ENCODE measurements at regions not wholly inside any gene's neighbourhood (a gene's known extent, or its start where the extent isn't known, plus 50 kb on each side); places are given as distances from the start of the nearest gene placed in this dataset.

DNA sequence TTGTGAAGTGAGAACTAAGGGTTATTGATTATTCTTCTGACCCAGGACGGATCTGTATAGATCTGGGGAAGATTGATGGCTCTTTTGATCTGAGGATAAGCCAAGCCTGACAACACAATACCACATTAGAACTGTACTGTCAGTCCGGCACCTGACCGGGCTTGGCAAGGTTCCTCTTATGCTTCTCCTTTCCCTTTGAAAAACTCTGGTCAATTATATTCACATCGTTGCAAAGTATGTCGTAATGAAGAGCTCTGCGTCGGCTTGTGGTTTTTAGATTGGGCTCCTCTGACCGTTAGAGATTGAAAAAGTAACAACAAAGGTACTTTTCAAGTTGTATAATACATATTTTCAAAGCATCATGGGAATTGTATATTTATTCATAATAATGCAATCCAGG lies 389.8 kb downstream of the NR2F2 start:
- Histone ChIP-seq H3K79me2 (no peaks in the 10 kb centered on the region), H3K27me3 (no peaks in the 10 kb centered on the region), H4K20me1 (ENCODE audit: insufficient read depth, poor library complexity, severe bottlenecking) (no peaks in the 10 kb centered on the region), H3K4me2 (no peak overlapping the region), H3K4me1 (ENCODE audit: insufficient read depth) (no peaks in the 10 kb centered on the region), H3K27ac (no peak overlapping the region), H3K9me3 (ENCODE audit: low read depth) (no peaks in the 10 kb centered on the region), H3K36me3 (replicated peaks; ENCODE audit: insufficient read depth, low read depth) (no peaks in the 10 kb centered on the region), H3K4me3 (no peak overlapping the region), H2AFZ (no peak overlapping the region), H3K9me2 (replicated peaks; ENCODE audit: insufficient read depth) (no peaks in the 10 kb centered on the region)
- TF ChIP-seq EZH2phosphoT487 (IDR thresholded peaks at IDR 0.05; ENCODE audit: low read depth, severe bottlenecking, unreplicated experiment) (no peak), EZH2 (IDR thresholded peaks at IDR 0.05; ENCODE audit: borderline replicate concordance) (no peak)
- TF ChIP-seq, protein P1, sequence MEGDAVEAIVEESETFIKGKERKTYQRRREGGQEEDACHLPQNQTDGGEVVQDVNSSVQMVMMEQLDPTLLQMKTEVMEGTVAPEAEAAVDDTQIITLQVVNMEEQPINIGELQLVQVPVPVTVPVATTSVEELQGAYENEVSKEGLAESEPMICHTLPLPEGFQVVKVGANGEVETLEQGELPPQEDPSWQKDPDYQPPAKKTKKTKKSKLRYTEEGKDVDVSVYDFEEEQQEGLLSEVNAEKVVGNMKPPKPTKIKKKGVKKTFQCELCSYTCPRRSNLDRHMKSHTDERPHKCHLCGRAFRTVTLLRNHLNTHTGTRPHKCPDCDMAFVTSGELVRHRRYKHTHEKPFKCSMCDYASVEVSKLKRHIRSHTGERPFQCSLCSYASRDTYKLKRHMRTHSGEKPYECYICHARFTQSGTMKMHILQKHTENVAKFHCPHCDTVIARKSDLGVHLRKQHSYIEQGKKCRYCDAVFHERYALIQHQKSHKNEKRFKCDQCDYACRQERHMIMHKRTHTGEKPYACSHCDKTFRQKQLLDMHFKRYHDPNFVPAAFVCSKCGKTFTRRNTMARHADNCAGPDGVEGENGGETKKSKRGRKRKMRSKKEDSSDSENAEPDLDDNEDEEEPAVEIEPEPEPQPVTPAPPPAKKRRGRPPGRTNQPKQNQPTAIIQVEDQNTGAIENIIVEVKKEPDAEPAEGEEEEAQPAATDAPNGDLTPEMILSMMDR (IDR thresholded peaks at IDR 0.05; ENCODE audit: poor library complexity) = no peak
- 68% methylated on average over 8 of the region's 8 CpGs for WGBS (ENCODE audit: low lambda C conversion rate, missing lambda C conversion rate)
- DNase-seq (ENCODE audit: low spot score) = no peak

DNA sequence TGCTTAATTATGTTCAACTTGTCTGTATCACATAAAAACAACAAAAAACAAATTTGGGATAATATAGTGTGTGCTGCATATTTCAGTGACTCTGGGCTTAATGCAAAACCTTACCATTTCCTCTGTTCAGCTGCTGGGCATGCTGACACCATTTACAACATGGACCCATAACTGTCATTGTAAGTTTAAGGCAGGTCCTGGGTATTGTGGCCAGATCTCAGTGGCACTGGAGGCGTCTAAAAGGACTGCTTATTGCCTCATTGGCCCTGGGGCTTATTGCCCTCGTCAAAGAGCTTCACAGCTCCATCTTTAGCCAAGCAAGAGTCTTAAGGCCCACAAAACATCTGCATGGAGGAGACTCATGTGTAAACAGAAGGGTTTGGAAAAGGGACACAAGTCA lies 390.2 kb downstream of the NR2F2 start:
- no peaks in the 10 kb centered on the region for H3K36me3 ChIP-seq (replicated peaks; ENCODE audit: insufficient read depth, low read depth)
- H3K9me3 ChIP-seq (ENCODE audit: low read depth) = no peaks in the 10 kb centered on the region
- no peaks in the 10 kb centered on the region for H3K79me2 ChIP-seq
- H4K20me1 ChIP-seq (ENCODE audit: insufficient read depth, poor library complexity, severe bottlenecking) = no peaks in the 10 kb centered on the region
- no peaks in the 10 kb centered on the region for H3K27me3 ChIP-seq
- H2AFZ ChIP-seq = no peak overlapping the region
- no peak overlapping the region for H3K4me2 ChIP-seq
- DNase-seq (ENCODE audit: low spot score) = no peak
- WGBS (ENCODE audit: low lambda C conversion rate, missing lambda C conversion rate) = 52% methylated on average over 2 of the region's 2 CpGs
- no peaks in the 10 kb centered on the region for H3K4me1 ChIP-seq (ENCODE audit: insufficient read depth)
- H3K9me2 ChIP-seq (replicated peaks; ENCODE audit: insufficient read depth) = no peaks in the 10 kb centered on the region
- H3K4me3 ChIP-seq = no peak overlapping the region
- TF ChIP-seq, protein P1 (IDR thresholded peaks at IDR 0.05; ENCODE audit: poor library complexity) = no peak
- TF ChIP-seq EZH2phosphoT487 (IDR thresholded peaks at IDR 0.05; ENCODE audit: low read depth, severe bottlenecking, unreplicated experiment) (no peak), EZH2 (IDR thresholded peaks at IDR 0.05; ENCODE audit: borderline replicate concordance) (no peak)
- H3K27ac ChIP-seq = no peak overlapping the region

DNA sequence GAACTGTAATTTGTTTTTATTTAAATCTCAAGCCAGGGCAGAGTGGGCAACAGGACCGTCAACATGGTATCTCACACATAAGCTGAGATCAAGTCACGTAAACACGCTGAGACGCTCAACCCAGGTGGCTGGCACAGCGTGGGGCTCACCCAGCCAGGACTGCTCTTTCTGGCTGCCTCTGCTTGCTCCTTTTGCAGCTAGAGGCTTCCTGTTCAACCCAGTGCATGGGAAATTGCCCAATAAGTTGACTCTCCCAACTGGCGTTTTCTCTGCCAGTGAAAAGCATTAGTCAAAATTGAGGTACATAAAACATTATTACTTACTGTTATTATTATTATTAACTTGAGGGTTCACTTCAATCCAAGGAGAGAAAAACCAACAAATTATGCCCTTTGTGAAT lies 398.1 kb downstream of the NR2F2 start:
- Histone ChIP-seq H4K20me1 (ENCODE audit: insufficient read depth, poor library complexity, severe bottlenecking) (no peaks in the 10 kb centered on the region), H3K9me3 (ENCODE audit: low read depth) (no peaks in the 10 kb centered on the region), H3K27ac (no peak overlapping the region), H3K4me2 (no peak overlapping the region), H3K4me3 (no peak overlapping the region), H3K9me2 (replicated peaks; ENCODE audit: insufficient read depth) (no peaks in the 10 kb centered on the region), H2AFZ (no peak overlapping the region), H3K79me2 (no peaks in the 10 kb centered on the region), H3K4me1 (ENCODE audit: insufficient read depth) (no peaks in the 10 kb centered on the region), H3K36me3 (replicated peaks; ENCODE audit: insufficient read depth, low read depth) (no peaks in the 10 kb centered on the region), H3K27me3 (no peaks in the 10 kb centered on the region)
- no peak for DNase-seq (ENCODE audit: low spot score)
- 81% methylated on average over 6 of the region's 6 CpGs for WGBS (ENCODE audit: low lambda C conversion rate, missing lambda C conversion rate)
- TF ChIP-seq, protein P1 (IDR thresholded peaks at IDR 0.05; ENCODE audit: poor library complexity) = no peak
- TF ChIP-seq EZH2 (IDR thresholded peaks at IDR 0.05; ENCODE audit: borderline replicate concordance) = no peak
- TF ChIP-seq EZH2phosphoT487 (IDR thresholded peaks at IDR 0.05; ENCODE audit: low read depth, severe bottlenecking, unreplicated experiment) = no peak

DNA sequence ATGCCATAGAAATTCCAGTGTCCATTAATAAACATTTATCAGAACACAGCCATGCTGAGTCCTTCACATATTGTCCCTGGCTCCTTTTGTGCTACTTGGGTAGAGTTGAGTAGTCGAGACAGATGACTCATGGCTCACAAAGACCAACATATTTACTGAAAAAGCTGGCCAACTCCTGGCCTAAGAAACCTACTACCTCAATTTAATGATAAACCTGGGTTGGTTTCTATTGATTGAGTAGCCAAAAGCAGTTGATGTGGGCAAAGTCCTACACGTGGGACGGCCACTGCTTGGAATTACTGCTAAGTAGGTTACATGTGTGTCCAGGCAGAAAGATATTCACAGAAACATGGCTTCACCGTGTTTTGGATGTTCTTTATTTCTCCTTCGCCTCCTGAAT lies 402.2 kb downstream of the NR2F2 start:
- Histone ChIP-seq H2AFZ (no peak overlapping the region), H3K4me1 (ENCODE audit: insufficient read depth) (no peaks in the 10 kb centered on the region), H3K9me2 (replicated peaks; ENCODE audit: insufficient read depth) (no peaks in the 10 kb centered on the region), H3K27ac (no peak overlapping the region), H3K4me3 (no peak overlapping the region), H4K20me1 (ENCODE audit: insufficient read depth, poor library complexity, severe bottlenecking) (no peaks in the 10 kb centered on the region), H3K79me2 (no peaks in the 10 kb centered on the region), H3K36me3 (replicated peaks; ENCODE audit: insufficient read depth, low read depth) (no peaks in the 10 kb centered on the region), H3K4me2 (no peak overlapping the region), H3K9me3 (ENCODE audit: low read depth) (no peaks in the 10 kb centered on the region), H3K27me3 (no peaks in the 10 kb centered on the region)
- WGBS (ENCODE audit: low lambda C conversion rate, missing lambda C conversion rate) = 83% methylated on average over 5 of the region's 5 CpGs
- no peak for DNase-seq (ENCODE audit: low spot score)
- TF ChIP-seq EZH2phosphoT487 (IDR thresholded peaks at IDR 0.05; ENCODE audit: low read depth, severe bottlenecking, unreplicated experiment) = no peak
- no peak for TF ChIP-seq EZH2 (IDR thresholded peaks at IDR 0.05; ENCODE audit: borderline replicate concordance)
- TF ChIP-seq, protein P1 (IDR thresholded peaks at IDR 0.05; ENCODE audit: poor library complexity) = no peak
